ENCODE measurements at regions not wholly inside any gene's neighbourhood (a gene's known extent, or its start where the extent isn't known, plus 50 kb on each side); places are given as distances from the start of the nearest gene placed in this dataset.

DNA sequence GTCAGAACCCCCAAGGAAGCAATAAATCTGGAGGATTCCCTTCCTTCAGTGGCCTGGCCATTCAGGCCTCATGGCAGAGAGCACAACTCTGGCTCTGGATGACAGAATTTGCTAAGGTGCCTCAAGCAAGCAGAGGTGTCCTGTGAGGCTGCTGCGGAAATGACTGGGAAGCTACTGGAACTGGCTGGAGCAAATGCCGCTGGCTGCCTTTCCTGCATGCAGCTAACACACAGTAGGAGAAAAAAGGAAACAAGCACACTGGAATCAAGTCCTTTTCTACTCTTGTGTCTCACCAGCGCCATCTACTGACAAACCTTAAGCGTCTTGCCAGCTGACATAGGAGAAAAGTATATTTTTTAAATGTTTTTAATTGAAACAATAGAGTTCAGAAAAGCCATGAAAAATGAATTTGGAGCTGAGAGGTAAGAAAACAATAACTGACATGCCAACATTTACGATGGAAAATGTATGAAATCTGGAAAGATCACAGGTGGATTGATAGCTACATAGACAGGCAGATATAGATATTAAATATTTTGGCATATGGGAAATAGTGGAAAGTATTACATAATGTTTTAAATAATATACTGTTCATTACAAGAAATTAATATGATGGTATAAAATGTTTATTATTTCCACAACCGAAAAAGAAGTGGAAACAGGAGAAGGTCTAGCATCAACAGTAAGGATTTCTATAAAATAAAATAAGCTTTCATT lies 951.6 kb downstream of the ANKRD7 start:
- DNase-seq = peak; percentile 55
- Mint-ChIP-seq H3K27ac (no peak overlapping the region), H3K9me3 (ENCODE audit: low read depth) (no peaks in the 10 kb centered on the region), H3K36me3 (ENCODE audit: low read depth) (no peaks in the 10 kb centered on the region), H3K27me3 (no peaks in the 10 kb centered on the region), H3K4me1 (no peaks in the 10 kb centered on the region), H3K4me3 (no peak overlapping the region)
- no peak for ATAC-seq
- ChIA-PET POLR2A (no interaction called here), CTCF (interaction anchor here (0.7 to 1.5 kb wide), 5 partner anchors 10 to 247 kb away, joined by 3 to 4 read pairs (median 3); no protein-coding TSS in a partner anchor)
- intact Hi-C loops (cut with DNase I, micrococcal nuclease) = loop anchor here in 1 of 2 experiments (2.0 to 10.0 kb wide), 3 partner anchors 257 to 921 kb away; no protein-coding TSS in a partner anchor

DNA sequence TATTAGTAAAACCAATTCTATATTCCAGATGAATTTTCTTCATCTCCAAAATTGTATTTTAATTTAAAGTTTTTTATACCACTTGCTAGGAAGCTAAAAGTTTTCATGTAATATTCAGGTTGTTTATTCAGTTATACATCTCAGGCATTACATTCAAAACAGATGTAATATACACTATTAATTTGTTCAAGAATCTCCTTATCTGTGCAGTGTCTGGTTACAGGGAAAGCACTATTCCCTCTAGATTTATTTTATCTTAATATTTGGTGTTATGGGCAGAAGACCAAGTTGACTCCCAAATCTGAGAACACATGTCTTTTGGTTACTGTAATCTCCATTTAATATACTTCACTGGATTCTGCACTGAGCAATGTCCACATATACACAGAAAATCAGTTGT lies 953.4 kb downstream of the ANKRD7 start:
- peaks cover under 1% of the 10 kb centered on the region for H3K9me3 Mint-ChIP-seq (ENCODE audit: low read depth)
- ATAC-seq = no peak
- no peaks in the 10 kb centered on the region for H3K4me1 Mint-ChIP-seq
- DNase-seq = no peak
- CTCF ChIA-PET = interaction anchor here (0.6 kb wide), 1 partner anchor 1278 kb away, joined by 3 read pairs; no protein-coding TSS in a partner anchor
- intact Hi-C loops (cut with DNase I, micrococcal nuclease) = loop anchor here in 1 of 2 experiments (2.0 to 10.0 kb wide), 2 partner anchors 825 to 923 kb away; no protein-coding TSS in a partner anchor
- H3K4me3 Mint-ChIP-seq = no peak overlapping the region
- no peak overlapping the region for H3K27ac Mint-ChIP-seq
- H3K27me3 Mint-ChIP-seq = no peaks in the 10 kb centered on the region
- POLR2A ChIA-PET = no interaction called here
- H3K36me3 Mint-ChIP-seq (ENCODE audit: low read depth) = no peaks in the 10 kb centered on the region

DNA sequence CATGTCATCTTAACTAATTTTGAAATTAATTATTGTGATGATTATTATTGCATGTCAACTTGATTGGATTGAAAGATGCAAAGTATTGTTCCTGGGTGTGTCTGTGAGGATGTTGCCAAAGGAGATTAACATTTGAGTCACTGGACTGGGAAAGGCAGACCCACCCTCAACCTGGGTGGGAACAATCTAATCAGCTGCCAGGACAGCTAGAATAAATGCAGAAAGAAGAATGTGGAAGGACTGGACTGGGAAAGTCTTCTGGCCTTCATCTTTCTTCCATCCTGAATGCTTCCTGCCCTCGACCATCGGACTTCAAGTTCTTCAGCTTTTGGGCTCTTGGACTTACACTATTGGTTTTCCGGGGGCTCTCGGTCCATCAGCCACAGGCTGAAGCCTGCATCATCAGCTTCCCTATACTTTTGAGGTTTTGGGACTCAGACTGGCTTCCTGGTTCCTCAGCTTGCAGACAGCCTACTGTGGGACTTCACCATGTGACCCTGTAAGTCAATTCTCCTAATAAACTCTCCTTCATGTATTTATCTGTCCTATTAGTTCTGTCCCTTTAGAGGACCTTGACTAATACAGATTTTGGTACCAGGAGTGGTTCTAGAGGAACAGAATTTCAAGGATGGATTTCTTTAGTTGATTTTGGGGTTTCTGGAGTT lies 959.8 kb downstream of the ANKRD7 start:
- ChIA-PET POLR2A (no interaction called here), CTCF (no interaction called here)
- no peak for DNase-seq
- H3K4me1 Mint-ChIP-seq = no peaks in the 10 kb centered on the region
- H3K9me3 Mint-ChIP-seq (ENCODE audit: low read depth) = peaks cover 5% of the 10 kb centered on the region
- H3K36me3 Mint-ChIP-seq (ENCODE audit: low read depth) = no peaks in the 10 kb centered on the region
- no peak for ATAC-seq
- intact Hi-C loops (cut with DNase I, micrococcal nuclease) = no loop called here
- H3K4me3 Mint-ChIP-seq = no peak overlapping the region
- no peak overlapping the region for H3K27ac Mint-ChIP-seq
- H3K27me3 Mint-ChIP-seq = no peaks in the 10 kb centered on the region

DNA sequence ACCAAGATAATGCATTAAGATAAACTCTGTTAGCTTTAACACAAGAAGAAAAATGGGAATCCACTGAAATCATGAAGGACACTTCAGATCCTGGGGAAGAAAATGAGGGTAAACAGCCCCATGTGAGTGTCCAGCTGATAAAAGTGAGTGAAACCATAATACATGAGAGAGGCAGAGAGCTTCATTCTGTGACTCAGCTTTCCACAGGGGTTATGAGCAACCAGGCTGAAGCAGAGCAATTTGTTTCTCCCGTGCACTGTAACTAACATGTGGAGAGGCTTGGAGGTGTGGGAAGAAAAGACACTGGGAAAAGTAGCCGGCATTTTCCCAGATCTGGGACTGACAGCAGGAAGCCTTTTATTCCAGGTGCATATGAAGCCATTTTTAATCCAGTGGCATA lies 971.7 kb downstream of the ANKRD7 start:
- Mint-ChIP-seq H3K27ac (no peak overlapping the region), H3K4me1 (no peaks in the 10 kb centered on the region), H3K4me3 (no peak overlapping the region), H3K36me3 (ENCODE audit: low read depth) (no peaks in the 10 kb centered on the region), H3K27me3 (no peaks in the 10 kb centered on the region), H3K9me3 (ENCODE audit: low read depth) (peaks cover 5% of the 10 kb centered on the region)
- POLR2A ChIA-PET = no interaction called here
- intact Hi-C loops (cut with DNase I, micrococcal nuclease) = loop anchor here in 1 of 2 experiments (5.0 kb wide), 1 partner anchor 844 kb away; no protein-coding TSS in a partner anchor
- DNase-seq (no peak), ATAC-seq (no peak)
- CTCF ChIA-PET = interaction anchor here (0.6 kb wide), 1 partner anchor 1386 kb away, joined by 3 read pairs; no protein-coding TSS in a partner anchor

DNA sequence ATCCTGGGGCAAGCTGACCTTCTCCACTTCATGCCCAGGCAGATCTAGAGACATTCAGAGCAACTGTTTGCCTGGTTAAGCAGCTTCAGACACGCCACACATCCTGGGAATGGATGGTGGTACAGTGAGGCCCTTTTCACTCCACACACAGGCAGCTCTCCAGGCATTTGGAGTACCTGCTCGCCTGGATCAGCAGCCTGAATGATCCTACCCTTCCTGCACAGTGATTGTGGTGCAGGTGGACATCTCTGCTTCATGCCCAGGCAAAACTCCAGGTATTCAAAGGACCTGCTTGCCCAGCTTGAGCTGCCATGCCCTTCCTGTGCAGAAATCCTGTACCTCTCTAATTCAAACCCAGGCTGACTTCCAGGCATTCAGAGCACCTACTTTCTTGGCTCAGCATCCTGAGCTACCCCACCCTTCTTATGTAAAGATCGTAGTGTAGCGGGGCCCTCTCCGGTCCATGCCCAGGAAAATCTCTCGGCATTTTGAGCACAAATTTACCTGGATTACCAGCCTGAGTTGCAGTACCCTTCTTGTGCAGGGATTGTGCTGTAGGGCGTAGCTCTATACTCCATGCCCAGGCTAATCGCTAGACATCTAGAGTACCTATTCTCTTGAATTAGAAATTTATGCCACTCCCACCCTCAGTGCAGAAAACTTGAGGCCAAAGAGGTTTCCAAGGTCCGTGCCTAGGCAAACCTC lies 972.8 kb downstream of the ANKRD7 start:
- DNase-seq (no peak), ATAC-seq (no peak)
- H3K36me3 Mint-ChIP-seq (ENCODE audit: low read depth) = no peaks in the 10 kb centered on the region
- CTCF ChIA-PET = no interaction called here
- intact Hi-C loops (cut with DNase I, micrococcal nuclease) = loop anchor here in 1 of 2 experiments (5.0 kb wide), 1 partner anchor 845 kb away; no protein-coding TSS in a partner anchor
- POLR2A ChIA-PET = no interaction called here
- H3K4me1 Mint-ChIP-seq = no peaks in the 10 kb centered on the region
- peaks cover 5% of the 10 kb centered on the region for H3K9me3 Mint-ChIP-seq (ENCODE audit: low read depth)
- no peaks in the 10 kb centered on the region for H3K27me3 Mint-ChIP-seq
- H3K4me3 Mint-ChIP-seq = no peak overlapping the region
- no peak overlapping the region for H3K27ac Mint-ChIP-seq

DNA sequence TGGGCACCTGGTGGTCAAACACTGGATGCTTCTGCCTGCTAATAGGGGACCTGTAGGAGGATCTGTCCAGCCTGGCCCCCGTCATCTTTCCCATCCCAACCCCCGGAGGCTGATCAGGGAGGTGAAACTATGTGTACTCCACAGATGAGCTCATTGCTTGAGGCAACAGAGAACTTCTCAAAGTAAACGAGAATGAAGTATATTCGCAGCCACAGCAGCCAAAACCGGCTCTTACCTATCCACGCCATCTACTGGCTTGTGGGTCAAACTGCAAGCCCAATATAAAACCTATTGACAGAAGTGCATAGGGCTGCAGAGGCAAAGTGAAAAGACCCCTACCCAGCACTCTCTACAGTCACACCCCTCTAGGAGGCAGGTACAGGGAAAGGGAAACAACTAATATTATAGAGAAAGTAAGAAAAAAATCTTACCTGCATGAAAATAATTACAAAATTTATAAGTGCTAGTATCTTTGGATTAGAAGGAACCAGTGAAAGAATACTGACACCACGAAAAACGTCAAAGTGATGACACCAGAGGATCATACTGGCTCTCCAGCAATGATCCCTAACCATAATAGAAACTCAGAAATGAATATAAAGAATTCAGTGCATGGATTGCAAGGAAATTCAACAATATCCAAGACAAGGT lies 973.5 kb downstream of the ANKRD7 start:
- intact Hi-C loops (cut with DNase I, micrococcal nuclease) = loop anchor here in 1 of 2 experiments (5.0 kb wide), 1 partner anchor 846 kb away; no protein-coding TSS in a partner anchor
- no peaks in the 10 kb centered on the region for H3K4me1 Mint-ChIP-seq
- H3K27ac Mint-ChIP-seq = no peak overlapping the region
- H3K27me3 Mint-ChIP-seq = no peaks in the 10 kb centered on the region
- CTCF ChIA-PET = no interaction called here
- peak; percentile 37 for DNase-seq
- POLR2A ChIA-PET = no interaction called here
- no peak overlapping the region for H3K4me3 Mint-ChIP-seq
- H3K9me3 Mint-ChIP-seq (ENCODE audit: low read depth) = peaks cover 5% of the 10 kb centered on the region
- ATAC-seq = peak; percentile 39
- H3K36me3 Mint-ChIP-seq (ENCODE audit: low read depth) = no peaks in the 10 kb centered on the region

DNA sequence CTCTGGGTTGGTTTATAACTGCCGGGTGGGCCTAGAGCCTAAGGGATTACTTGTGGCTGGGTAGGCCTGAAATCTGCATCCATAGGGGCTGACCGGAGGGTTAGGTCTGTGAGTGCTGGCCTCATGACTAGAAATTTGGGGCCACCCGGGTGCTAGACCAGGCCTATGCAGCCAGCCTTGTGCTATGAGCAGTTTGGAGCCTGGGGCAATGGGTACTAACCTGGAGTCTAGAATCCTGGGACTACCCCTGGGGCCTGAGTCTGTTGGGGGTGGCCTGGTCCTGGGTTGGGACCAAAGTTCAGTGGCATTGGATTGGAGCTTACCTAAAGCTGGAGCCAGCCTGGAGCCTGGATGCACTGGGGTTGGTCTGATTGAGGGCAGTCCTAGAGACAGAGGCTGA lies 995.2 kb downstream of the ANKRD7 start:
- Mint-ChIP-seq H3K27me3 (no peaks in the 10 kb centered on the region), H3K27ac (no peak overlapping the region), H3K36me3 (ENCODE audit: low read depth) (no peaks in the 10 kb centered on the region), H3K4me3 (no peak overlapping the region), H3K9me3 (ENCODE audit: low read depth) (peaks cover 8% of the 10 kb centered on the region), H3K4me1 (no peaks in the 10 kb centered on the region)
- POLR2A ChIA-PET = no interaction called here
- CTCF ChIA-PET = no interaction called here
- intact Hi-C loops (cut with DNase I, micrococcal nuclease) = no loop called here
- ATAC-seq (no peak), DNase-seq (no peak)

DNA sequence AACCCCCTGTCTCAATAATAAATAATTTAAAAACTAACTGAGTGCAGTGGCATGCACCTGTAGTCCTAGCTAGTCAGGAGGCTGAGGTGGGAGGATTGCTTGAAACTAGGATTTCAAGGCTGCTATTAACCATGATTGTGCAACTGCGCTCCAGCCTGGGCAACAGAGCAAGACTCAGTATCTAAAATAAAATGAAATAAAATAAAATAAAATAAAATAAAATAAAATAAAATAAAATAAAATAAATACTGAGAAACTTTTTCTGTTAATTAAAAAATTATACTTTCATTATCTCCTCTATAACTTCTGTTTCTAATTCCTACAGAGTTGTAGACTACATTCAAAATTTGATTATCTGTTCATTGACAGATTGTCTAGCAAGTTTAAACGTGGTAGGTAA lies 999.4 kb downstream of the ANKRD7 start:
- intact Hi-C loops (cut with DNase I, micrococcal nuclease) = no loop called here
- Mint-ChIP-seq H3K36me3 (ENCODE audit: low read depth) (no peaks in the 10 kb centered on the region), H3K27ac (no peak overlapping the region), H3K9me3 (ENCODE audit: low read depth) (peaks cover 9% of the 10 kb centered on the region), H3K27me3 (no peaks in the 10 kb centered on the region), H3K4me3 (no peak overlapping the region), H3K4me1 (no peaks in the 10 kb centered on the region)
- no peak for DNase-seq
- POLR2A ChIA-PET = no interaction called here
- CTCF ChIA-PET = interaction anchor here (0.6 to 0.8 kb wide), 2 partner anchors 45 to 957 kb away, joined by 3 read pairs; no protein-coding TSS in a partner anchor
- ATAC-seq = no peak

DNA sequence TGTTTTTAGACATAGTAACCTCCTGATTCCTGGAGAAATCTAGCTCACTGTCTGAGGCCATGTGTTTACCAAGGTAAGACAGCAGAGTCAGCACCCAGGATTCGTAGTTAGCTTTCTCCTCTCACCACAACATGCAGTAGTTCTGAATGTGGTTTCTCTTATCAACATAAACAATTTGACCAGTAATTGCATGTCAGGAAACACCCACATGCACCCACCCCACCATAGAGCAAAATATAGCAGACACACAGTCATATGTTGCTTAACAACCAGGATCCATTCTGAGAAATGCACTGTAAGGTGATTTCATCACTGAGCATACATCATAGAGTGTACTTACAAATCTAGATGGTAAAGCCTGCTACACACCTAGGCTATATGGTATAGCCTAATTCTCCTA lies 1004.0 kb downstream of the ANKRD7 start:
- no peak for DNase-seq
- Mint-ChIP-seq H3K36me3 (ENCODE audit: low read depth) (no peaks in the 10 kb centered on the region), H3K4me1 (no peaks in the 10 kb centered on the region), H3K9me3 (ENCODE audit: low read depth) (peaks cover 5% of the 10 kb centered on the region), H3K27me3 (no peaks in the 10 kb centered on the region), H3K4me3 (no peak overlapping the region), H3K27ac (no peak overlapping the region)
- ChIA-PET POLR2A (no interaction called here), CTCF (no interaction called here)
- no peak for ATAC-seq
- intact Hi-C loops (cut with DNase I, micrococcal nuclease) = no loop called here

DNA sequence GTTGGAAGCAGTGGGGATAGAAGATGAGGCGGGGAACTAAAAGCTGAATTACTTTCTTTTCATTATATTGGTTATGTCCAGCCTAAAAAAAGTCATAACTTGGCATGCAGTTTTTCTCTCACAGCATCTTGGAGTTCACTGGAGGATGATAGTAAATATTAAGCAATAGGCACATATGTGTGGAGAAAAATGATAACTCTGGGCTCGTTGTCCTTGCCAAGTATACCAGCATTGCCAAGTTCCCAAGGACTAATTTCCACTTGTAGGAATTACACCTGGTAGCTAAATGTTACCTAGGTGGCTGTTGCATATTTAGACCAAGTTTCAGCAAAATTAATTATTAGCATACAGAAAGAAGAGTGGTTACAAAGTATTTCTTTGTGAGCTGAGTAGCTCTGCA lies 1007.6 kb downstream of the ANKRD7 start:
- Mint-ChIP-seq H3K4me3 (no peak overlapping the region), H3K4me1 (no peaks in the 10 kb centered on the region)

DNA sequence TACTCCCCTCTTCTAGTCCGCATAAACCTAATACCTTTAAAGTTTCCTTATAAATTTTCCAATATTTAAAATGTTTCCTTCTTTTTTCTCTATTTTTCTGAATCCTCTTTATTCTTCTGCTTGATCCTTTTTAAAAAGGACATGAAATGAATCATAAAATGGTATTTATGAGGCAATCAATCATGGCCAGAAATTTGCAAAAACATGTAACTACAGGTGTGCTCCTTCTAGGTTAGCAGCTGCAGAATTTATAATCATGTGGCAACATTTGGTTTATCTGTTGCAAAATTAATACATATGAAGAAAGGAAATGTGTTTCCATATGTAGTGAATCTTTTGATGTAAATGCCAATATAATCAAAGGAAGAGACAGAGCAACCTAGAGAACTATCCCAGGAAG lies 1008.5 kb downstream of the ANKRD7 start:
- no peak for ATAC-seq
- H3K27me3 Mint-ChIP-seq = no peaks in the 10 kb centered on the region
- H3K27ac Mint-ChIP-seq = no peak overlapping the region
- no peaks in the 10 kb centered on the region for H3K36me3 Mint-ChIP-seq (ENCODE audit: low read depth)
- intact Hi-C loops (cut with DNase I, micrococcal nuclease) = no loop called here
- no peak overlapping the region for H3K4me3 Mint-ChIP-seq
- CTCF ChIA-PET = no interaction called here
- no peak for DNase-seq
- POLR2A ChIA-PET = interaction anchor here (0.7 kb wide), 1 partner anchor 115 kb away, joined by 3 read pairs; no protein-coding TSS in a partner anchor
- H3K4me1 Mint-ChIP-seq = no peaks in the 10 kb centered on the region
- peaks cover 2% of the 10 kb centered on the region for H3K9me3 Mint-ChIP-seq (ENCODE audit: low read depth)

More for the DNA sequence above, 1007.6 kb downstream of the ANKRD7 start:
- H3K36me3 Mint-ChIP-seq (ENCODE audit: low read depth) = no peaks in the 10 kb centered on the region
- H3K27ac Mint-ChIP-seq = no peak overlapping the region
- ATAC-seq = no peak
- peaks cover 2% of the 10 kb centered on the region for H3K9me3 Mint-ChIP-seq (ENCODE audit: low read depth)
- CTCF ChIA-PET = no interaction called here
- POLR2A ChIA-PET = interaction anchor here (0.6 kb wide), 1 partner anchor 1216 kb away, joined by 3 read pairs; no protein-coding TSS in a partner anchor
- H3K27me3 Mint-ChIP-seq = no peaks in the 10 kb centered on the region
- no peak for DNase-seq
- intact Hi-C loops (cut with DNase I, micrococcal nuclease) = no loop called here

Data from activated CD4-positive, alpha-beta T cell treated with anti-CD3 and anti-CD28 coated beads for 36 hours (primary cell).